NCI-H2227 (cell line): ENCODE measurements at regions not wholly inside any gene's neighbourhood (a gene's known extent, or its start where the extent isn't known, plus 50 kb on each side); places are given as distances from the start of the nearest gene placed in this dataset.
"Not testable (repeated sequence)": the region's sequence is repeated elsewhere in the genome, so short reads cannot be mapped to it uniquely, and the experiment has no call there.

Experiments used
- DNase-seq: peaks from one replicate; lab custom pipeline; 2025; ENCODE audit not compliant: unreplicated experiment; lab: John Stamatoyannopoulos, UW

DNA sequence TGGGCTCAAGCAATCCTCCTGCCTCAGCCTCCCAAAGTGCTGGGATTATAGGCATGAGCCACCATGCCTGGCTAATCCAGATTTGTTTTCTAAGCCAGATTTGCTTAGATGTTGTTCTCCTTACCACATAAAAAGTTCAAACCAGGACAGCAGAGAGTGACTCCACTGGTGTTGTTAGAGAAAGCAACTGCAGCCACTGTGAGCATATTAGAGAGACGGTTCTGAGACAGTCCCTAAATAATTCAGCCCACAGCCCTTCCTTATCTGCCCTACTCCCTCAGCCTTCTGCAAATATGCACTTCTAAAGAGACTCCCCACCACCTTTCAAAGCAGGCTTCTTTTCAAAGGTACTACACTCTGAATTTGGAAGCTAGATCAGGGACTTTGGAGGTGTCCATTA, 96.1 kb downstream of the DRD1 start:
- no peak for DNase-seq

DNA sequence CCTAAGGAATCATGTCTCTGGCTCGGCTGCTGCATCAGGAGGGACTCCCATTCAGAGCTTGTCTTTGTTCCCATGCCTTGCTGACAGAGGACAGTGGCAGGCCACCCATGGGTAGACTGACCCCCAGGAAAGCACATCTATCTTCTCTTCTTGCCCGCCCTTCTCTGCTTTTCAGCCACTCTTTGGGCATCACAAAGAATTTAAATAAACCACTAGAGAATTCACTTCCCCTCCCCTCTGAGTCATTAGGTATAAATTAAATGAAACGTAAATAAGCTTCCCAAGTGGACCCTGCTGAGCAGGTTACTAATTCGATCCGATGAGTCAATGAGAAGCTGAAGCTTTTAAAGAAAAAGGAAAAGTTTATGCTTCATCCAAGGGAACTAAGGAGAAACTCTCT, 97.0 kb downstream of the DRD1 start:
- no peak for DNase-seq

DNA sequence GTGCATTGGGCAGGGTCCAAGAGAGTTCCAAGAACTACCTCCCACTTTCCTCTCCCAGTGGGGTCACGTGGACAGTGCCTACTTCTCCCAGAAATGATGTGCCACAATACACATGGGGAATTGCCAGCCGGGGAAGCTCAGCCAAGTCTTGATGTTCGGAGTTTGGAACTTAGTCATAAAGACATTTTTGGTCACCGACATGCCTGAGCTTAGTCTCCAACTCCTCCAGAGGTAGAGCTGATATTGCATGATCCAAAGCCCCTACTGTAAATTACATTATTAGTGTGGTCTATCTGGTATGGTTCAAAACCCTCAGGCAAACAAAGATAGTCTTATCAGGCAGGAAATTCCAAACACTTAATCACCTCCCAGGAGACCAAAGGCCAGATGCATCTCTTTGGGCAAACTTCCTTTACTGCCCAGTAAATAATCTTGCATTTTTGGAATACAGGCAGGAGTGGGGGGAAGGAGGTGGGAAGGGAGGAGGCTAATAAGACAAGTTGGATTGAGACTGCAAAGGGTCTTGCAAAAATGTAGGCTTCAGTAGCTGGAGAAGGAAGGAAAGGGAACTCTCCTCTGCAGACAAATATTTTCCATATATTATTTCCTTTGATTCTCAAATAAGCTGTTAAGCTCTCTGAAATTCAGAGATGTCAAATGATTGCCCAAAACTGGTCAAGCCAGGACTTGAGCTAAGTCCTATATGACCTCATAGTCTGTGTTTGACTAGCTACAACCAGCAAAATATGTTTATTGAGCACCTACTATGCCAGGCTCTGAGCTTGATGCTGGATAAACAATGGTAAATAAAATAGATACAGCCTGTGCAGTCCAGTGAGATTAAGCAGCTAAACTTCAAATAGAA, 99.4 kb downstream of the DRD1 start:
- no peak for DNase-seq

DNA sequence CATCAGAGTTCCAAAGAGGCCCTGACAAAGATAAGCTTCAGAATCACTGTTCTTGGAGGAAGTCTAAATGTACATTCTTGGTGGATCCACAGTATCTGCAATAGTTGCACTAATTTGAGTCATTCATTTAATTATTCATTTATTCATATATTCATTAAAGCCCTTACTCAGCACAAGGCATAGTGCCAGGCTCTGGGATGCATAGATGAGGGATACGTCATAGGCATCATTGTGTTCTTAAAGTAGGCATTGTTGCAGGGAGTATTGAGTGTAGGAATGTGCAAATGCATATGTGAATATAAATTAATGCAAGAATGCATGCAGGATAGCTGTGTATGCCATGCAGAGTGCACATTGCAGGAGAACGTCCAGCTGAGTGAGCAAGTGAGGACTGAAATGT, 100.7 kb downstream of the DRD1 start:
- DNase-seq = no peak

DNA sequence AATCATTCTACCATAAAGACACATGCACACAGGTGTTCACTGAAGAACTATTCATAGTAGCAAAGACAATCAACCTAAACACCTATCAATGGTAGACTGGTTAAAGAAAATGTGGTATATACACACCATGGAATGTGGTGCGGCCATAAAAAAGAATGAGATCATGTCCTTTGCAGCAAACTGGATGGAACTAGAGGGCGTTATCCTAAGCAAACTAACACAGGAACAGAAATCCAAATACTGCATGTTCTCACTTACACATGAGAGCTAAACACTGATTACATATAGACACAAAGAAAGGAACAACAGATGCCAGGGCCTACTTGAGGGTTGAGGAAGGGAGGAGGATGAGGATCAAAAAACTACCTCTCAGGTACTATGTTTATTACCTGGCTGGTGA, 103.8 kb downstream of the DRD1 start:
- DNase-seq = no peak

DNA sequence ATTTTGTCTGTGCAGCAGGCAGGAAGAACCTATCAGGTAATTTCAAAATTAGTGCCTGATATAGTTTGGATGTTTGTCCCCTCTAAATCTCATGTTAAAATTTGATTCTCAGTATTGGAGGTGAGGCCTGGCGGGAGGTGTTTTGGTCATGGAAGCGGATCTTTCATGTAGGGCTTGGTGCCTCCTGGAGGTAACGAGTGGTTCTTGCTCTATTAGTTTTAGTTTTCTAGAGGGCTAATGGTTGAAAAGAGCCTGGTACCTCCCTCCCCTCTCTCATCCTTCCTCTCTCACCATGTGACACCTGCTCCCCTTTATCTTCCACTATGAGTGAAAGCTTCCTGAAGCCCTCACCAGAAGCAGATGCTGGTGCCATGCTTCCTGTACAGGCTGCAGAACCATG, 106.3 kb downstream of the DRD1 start:
- DNase-seq = no peak

DNA sequence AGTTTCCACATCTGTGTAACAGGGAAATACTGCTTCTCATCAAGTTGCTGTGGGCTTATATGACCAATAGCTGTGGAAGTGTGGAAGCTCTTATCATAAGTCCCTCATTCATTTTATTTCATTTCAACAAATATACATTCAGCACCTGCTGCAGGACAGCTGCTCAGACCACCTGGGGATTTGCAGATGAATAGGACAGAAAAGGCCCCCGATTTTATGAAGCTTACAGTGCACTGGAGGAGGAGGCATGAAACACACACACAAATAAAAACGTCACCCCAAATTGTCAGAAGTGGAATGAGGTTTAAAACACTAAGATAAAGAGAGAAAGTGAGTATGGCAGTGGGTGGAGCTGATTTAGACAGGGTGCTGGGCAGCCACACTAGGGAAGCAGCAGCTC, 107.2 kb downstream of the DRD1 start:
- no peak for DNase-seq

DNA sequence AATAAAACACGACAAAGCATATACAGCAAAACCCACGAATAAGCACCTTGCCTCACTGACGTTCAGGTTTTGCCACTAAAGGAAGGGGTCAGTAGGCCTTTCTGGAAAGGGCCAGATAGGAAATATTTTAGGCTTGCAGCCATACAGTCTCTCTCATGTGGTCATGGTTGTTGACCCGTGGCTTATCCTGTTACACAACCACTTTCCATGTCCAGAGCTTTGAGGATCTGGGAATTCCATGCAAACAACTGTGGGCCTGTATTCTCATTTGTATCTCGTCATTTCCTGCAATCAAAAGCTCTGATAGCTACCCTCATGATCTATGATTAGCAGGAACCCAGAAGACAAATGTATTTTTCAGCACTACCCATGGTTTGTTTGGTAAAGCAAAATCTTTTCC, 108.3 kb downstream of the DRD1 start:
- DNase-seq = no peak

DNA sequence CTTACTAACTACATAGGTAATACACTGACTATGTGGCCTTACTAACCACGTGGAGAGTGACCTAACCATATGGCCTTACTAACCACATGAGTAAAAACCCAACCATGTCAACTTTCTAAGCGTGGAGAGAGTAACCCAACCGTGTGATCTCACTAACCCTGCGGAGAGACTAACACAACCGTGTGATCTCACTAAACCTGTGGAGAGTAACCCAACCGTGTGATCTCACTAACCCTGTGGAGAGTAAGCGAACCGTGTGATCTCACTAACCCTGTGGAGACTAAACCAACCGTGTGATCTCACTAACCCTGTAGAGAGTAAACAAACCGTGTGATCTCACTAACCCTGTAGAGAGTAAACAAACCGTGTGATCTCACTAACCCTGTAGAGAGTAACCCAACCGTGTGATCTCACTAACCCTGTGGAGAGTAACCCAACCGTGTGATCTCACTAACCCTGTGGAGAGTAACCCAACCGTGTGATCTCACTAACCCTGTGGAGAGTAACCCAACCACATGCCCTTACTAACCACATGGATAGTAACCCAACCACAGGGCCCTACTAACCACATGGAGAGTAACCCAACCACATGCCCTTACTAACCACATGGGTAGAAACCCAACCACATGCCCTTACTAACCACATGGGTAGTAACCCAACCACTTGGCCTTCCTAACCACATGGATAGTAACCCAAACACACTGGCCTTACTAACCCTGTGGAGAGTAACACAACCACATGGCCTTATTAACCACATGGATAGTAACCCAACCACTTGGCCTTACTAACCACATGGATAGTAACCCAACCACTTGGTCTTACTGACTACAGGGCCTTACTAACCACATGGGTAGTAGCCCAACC, 112.6 kb downstream of the DRD1 start:
- not testable (repeated sequence) for DNase-seq

DNA sequence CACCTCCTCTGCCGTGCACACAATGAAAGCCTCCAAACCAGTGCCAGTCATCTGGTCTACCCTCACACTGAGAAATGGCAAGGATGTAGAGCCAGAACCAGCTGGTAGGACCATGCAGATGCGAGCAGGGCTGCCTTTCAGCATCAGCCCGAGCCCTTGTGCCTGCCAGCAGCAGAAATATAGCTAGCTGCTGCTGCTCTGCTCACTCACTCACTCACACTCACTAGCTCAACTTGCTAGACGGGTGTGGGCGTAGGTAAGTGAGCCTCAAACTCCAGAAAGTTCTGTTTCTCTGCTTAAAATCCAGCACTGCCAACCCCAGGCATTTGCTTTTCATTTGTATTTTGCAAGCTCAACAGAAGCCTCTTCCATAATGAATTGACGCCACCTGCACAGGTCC, 114.0 kb downstream of the DRD1 start:
- no peak for DNase-seq

DNA sequence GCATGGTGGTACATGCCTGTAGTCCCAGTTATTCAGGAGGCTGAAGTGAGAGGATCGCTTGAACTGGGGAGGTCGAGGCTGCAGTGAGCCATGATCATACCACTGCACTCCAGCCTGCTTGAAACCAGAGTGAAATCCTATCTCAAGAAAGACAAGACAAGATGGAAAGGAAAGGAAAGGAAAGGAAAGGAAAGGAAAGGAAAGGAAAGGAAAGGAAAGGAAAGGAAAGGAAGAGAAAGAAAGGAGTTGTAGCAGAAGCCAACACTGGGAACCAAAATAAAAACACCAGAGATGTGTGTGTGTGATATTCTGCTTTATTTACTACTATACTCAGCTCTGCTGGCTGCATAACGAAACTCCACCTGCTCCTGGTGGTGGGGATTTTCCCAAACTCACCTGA, 115.3 kb downstream of the DRD1 start:
- DNase-seq = no peak

DNA sequence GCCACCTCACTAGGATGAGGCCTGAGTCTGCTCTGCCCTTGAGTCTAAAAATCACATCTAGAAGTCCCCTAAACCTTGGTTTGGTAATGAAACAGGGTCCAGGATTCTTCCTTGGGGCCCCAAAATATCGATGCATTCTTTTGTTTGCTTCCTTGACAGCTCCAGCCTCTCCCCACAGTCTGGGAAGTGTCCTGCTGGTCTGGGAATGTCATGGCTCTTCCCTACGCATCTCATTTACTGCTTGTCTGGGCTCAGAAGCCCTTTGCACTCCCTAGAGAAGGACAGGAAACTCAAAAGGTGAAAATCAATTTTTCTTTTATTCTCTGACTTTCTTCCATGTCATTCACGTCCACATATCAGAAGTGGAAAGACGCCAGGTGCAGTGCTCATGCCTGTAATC, 115.8 kb downstream of the DRD1 start:
- no peak for DNase-seq

DNA sequence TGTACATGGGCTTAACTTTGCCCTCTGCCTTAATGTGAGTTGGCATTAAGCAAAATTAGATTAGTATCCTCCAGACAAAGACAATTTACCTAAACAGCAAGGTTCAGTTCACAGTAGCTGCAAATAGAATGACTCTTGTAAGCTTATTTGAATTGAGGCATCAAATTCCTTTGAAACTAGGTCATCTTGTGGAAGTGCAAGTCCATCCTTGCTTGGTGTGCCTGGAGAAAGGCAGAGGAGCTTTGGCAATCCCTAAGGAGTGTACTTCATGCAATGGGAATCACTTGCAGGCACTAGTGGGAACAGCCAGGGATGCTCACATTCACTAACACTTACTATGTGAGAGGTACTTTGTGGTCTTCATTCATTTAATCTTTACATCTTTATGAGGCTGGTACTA, 118.3 kb downstream of the DRD1 start:
- DNase-seq = no peak

DNA sequence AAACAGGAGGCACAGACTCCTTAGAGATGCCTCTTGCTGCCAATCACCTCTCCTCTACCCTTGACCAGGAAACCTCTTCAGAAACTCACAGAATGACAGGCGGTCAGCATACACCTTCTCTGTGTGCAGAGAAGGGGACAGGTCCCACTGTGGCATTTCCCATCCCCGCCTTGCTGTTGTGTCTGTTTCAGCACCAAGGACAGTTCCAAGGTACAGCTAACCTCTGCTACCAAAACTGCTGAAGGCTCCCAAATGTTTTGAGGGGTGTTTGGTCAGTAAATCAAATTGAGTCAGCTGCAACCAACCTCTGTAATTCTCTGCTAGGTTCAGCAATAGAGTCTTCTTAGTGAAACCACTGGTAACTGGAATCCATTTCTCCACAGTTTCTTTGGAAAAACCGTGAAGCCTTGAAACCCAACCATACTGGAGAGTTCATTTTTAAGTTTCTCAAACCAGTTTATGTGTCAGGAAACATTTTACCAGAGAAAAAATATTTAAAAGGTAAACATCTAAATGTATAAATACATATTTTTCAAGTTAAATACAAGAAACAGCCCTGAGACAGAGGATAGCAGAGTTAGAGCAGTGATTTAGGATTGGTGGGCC, 122.0 kb downstream of the DRD1 start:
- DNase-seq = no peak

DNA sequence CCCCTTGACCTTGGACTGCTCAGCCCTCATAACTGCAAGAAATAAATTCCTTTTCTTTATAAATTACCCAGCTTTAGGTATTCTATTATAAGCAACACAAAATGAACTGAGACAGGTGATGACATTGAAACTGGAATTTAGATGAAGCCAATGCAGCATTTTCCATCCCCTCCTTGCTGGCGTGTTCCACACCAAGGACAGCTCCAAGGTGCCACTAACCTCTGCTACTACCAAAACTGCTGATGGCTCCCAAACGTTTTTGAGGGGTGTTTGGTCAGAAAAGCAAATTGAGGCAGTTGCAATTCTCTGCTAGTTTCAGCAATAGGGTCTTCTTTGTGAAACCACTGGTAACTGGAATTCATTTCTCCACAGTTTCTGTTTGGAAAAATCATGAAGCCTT, 124.8 kb downstream of the DRD1 start:
- no peak for DNase-seq

DNA sequence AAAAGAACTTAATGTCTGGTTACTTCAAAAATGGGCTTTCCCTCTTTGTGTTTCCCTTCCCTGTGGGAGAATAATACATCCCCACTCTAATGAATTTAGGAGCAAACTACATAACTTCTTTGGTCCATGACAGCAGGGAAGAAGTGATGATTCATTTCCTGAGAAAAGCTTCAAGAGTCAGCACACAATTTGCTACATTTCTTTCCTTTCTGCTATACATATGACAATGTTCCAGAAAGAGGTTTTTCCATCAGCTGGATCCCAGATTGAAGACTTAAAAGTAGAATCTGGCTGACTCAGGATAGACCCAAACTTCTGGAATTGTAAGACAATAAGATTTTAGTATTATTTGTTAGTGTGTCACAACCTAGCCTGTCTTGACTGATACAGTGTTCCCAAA, 126.1 kb downstream of the DRD1 start:
- DNase-seq = no peak

DNA sequence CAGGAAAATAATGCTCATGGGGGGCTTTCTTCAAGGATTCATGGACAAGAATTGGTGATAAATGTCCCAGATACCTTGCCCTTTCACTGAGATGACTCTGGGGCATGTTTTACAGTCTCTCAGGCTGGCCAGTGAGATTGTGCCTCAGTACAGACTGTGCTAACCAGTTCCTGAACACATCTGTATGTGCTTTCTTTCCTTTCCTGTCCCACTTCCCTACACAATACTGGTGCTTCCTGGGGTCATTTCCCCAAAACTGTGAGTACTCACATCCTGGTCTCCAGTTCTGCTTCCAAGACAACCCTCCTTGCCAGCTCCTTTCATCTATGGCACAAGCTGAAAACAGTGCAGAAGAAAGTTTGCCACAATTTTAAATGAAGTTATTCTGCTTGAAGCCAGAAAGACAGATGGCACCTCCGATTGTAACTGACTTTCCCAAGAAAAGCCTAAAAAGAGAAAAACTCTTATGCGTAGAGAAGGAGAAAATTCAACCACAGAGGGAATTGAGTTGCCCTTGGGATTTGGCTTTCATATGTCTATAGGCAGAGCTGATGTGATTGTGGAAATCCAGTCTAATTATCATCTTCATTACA, 134.7 kb downstream of the DRD1 start:
- no peak for DNase-seq

DNA sequence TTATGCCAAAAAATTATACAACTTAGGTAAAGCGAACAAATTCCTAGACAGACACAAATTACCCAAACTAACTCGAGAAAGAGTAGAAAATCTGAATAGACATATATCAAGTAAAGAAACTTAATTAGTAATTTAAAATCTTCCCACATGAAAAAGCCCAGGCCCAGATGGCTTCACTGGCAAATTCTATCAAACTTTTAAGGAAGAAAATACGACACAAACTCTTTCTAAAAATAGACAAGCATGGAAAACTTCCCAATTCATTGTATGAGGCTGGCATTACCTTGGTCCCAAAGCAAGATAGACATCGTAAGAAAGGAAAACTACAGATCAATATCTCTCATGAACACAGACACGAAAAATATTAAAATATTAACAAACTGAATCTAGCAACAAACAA, 135.3 kb downstream of the DRD1 start:
- DNase-seq = no peak

DNA sequence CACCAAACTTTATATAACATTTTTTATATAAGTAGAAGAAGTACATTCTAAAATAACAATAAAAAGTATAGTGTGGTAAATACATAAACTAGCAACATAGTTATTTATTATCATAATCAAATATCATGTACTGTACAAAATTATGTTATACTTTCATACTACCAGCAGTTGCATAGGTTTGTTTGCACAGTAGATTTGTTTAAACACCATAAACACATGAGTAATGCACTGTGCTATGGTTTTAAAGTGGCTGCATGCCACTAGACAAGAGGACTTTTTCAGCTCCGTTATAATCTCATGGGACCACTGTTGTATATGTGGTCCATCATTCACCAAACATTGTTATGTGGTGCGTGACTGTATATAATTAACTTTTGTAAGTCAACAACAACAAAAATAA, 137.6 kb downstream of the DRD1 start:
- DNase-seq = no peak

DNA sequence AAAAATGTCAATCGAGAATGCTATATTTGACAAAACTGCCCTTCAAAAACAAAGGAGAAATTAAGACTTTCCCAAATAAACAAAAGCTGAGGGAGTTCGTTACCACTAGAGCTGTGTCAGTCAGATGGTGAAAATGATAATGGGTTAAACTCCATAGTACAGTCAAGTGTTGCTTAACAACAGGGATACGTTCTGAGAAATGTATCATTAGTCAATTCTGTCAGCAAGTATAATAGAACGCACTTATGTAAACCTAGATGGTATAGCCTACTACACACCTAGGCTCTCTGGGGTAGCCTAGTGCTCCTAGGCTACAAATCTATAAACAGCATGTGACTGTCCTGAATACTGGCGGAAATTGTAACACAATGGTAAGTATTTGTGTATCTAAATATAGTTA, 138.7 kb downstream of the DRD1 start:
- no peak for DNase-seq

DNA sequence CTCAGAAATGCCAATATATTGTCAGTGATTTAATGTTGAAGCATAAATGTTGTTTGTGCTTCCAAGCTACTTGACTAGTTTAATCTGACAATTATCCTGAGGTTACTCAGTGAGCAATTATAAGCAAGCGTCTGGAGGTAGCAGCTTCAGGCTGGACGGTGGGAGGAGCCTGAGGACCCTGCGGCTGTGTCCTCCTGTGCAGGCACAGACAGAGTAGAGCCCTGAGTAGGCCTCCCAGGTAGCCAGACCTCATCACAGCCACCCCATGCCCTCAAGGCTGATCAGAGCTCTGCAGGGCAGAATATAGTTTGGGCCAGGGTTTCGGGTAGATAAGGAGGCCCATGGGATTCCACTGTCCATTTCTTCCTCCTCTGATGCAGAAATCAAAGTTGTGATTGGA, 153.6 kb downstream of the DRD1 start:
- DNase-seq = no peak
